HG03060 (cell line): ENCODE measurements at regions not wholly inside any gene's neighbourhood (a gene's known extent, or its start where the extent isn't known, plus 50 kb on each side); places are given as distances from the start of the nearest gene placed in this dataset.

Experiments used
- ATAC-seq: cut with Tn5 transposase; IDR thresholded peaks from one replicate; pipeline ENCODE4 v1.9.1; 2021; ENCODE audit warnings: low read depth, moderate number of reproducible peaks; ENCODE audit not compliant: unreplicated experiment

DNA sequence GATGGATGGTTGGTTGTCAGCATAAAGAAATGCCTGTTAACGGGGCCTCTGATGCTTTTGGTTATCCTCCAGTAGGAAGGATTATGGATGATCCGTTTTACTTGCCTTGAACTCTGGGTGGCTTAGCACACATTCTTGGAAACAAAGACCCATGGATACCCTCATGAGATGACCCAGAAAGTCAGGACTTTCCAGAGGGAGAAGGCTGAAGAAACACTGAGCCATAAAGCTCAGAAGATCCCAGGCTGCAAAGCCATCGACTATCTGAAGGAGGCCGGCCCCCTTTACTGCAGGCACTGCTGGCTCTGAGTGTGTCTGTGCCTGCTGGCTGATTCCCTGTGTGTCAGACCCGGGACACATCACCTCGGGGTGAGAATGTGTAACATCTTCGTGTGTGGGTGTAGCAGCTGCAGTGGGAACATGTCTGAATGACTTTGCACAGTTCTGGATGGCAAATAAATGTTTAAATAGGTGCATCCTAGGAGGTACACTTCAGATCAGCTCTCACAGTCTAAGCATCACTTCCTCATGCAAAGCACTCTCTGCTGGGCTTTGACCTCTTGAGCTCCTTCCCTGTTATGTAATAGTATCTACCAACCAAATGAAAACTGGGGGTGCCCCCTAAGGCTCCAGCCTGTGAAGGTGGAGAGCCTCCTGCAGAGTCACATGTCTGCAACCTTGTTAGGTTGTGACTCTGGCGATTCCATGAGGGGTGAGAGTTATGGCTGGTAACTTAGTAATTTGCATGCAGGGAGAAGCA is 1084.9 kb downstream of the TBC1D22A start:
- ATAC-seq, result no peak

DNA sequence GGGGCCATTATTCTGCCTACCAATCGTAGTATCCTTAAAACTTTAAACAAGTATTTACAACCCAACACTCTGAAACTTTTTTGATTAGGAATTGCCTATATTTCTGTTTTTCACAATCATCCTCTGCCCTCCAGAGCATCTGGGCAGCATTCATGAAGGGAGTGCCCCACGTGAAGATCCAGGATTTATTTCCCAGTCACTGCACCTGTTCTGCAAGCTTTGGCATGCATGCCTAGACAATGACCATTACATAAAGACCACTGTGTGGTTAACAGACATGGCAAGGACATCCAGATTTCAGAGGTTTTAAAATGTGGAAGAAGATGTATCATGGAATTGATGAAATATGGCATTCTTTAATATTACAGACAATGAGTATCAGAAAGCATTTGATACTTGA is 1083.8 kb downstream of the TBC1D22A start:
- ATAC-seq, result no peak

DNA sequence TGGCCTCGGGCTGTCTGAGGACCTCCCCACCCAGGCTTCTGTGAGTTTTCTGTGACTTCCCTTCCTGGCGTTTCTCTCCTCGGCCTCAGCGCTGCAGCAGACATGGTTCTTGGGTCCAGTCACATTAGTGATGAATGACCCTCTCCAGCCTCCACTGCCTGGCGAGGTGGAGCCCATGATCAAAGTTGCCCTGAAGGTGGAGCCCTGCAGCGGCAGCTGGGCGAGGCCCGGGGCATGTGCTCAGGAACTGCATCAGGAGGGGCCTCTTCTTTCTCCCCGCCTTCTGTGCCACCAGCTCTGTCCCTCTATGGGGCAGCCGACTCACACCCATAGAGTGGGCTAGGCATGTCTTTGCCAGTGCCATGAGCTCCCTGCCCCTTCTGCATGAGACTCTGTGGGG is 1079.7 kb downstream of the TBC1D22A start:
- no peak for ATAC-seq

DNA sequence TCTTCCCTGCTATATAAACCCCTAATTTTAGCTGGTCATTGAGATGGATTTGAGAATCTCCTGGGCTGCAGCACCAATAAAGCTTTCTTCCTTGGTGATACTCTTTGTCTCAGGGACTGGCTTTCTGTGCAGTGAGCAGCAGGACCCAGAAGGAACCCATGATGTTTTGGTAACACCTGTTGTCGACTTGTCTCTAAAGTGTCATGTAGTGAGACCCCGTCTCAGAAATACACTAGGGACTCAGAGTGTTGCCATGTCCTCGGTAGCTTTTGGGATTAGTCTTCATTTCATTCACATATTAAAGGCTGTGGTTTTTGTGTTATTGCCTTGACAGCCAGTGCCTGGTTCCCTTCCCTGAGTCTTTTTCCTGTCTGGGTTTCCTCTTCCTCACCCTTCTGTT is 1078.7 kb downstream of the TBC1D22A start:
- no peak for ATAC-seq

DNA sequence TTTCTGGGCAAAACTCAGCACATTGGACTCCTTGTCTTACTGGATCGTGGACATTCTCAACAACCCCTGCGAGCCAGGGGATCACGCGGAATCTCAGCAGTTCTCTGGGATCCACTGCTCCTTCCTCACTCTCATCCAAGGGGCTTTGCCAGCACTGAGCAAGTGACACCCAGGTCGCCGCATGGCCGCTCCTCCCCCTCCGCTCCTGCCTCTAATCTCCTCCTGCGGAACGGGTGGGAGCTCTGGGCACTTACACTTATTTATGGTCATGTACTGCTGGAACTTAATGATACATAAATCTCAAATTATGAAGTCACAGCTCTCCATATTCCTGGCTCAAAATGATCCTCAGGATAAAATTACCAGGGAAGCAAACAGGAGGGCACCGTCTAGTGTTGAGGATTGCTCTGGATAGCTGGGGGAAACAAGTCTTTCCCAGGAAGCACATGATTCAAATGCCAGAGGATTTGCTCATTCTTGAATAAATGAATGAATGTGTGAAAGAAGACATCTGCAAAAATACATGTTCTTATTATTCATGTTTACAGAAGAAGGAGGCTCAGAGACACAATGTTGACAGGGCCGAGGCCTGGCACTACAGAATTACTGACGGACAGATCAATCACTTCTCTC is 1077.3 kb downstream of the TBC1D22A start:
- no peak for ATAC-seq

DNA sequence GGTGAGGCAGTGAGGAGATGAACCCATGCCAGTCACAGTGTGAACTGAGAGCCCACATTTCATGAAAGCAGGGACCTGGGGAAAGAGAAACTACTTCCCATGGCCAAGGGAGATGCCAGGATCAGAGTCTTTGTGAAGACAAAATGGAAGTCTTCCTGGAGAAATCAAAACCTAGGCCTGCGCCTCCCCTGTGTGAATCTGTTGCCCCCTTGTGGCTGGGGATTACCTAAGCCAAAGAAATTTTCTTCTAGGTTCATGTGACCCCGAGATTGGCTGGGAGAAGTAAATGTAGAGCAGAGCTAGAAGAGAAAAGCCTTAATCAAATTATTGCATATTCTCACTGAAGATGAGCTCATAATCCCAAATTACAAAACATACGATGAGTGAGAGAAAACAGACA is 1075.3 kb downstream of the TBC1D22A start:
- ATAC-seq, result no peak

DNA sequence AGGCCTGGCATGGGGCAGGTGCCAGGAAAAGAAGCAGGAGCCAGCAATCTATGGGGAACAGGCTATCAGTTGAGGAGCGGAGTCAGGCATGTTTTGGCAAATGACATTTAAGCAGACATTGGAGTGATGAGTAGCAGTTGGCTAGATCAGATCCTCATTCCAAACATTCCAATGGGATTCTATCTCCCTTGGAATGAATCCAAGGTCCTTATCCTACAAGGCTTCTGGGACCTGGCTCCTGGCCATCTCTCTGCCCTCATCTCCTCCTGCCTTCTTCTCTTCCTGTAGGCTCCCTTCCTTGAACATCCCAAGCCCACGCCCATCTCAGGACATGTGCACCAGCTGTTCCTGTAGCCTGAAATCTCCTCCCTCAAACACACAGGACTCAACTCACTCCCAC is 1074.5 kb downstream of the TBC1D22A start:
- no peak for ATAC-seq

DNA sequence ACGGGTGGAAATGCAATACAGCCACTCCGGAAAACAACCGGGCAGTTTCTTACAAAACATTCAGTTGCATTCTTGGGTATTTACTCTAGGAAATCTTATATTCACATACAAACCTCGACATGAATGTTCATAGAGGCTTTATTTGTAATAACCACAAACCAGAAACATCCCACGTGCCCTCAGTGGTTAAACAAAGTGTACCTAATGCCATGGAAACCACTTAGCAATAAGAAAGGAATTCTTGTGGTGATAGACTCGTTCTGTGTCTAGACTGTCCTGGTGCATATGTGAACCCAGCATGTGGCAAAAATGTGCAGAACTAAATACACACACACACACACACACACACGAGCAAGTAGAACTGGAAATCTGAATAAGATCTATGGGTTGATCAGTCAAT is 1073.3 kb downstream of the TBC1D22A start:
- ATAC-seq, result no peak

DNA sequence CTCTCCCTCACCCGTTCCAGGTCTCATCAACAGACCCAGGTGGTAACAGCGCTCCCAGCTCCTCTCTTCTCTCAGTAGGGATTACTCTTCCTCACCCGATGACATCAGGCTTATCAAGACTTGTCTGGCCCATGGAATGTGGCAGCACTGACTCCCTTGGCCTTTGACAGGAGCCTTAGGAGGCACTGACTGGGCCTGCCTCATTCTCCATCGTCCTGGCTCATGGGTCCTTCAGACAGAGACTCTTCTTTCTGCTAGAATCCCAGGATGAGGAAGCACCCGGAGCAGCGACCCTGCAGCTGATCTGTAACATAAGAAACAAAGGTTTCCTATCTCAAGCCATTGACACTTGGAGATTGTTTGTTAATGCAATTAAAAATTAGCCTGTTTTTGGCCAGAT is 1063.6 kb downstream of the TBC1D22A start:
- ATAC-seq, result no peak

DNA sequence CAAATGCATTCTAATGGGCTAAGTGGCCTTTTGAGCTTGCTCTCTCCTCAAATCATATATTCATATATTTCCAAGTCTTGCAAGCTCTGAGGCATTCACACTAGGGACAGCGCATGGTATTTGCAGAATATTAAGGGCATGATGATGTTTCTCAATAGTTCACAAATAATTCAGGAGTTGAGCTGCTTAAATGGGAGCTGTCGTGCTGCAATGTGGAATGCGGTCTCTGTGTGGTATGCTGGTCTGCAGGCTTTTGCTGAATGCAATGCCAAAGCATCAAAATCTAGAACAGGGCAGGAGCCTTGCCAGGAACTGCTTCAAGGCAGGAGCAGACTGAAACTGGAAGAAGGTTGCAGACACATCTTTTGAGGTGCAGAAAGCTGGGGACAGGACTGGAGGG is 1060.0 kb downstream of the TBC1D22A start:
- no peak for ATAC-seq

DNA sequence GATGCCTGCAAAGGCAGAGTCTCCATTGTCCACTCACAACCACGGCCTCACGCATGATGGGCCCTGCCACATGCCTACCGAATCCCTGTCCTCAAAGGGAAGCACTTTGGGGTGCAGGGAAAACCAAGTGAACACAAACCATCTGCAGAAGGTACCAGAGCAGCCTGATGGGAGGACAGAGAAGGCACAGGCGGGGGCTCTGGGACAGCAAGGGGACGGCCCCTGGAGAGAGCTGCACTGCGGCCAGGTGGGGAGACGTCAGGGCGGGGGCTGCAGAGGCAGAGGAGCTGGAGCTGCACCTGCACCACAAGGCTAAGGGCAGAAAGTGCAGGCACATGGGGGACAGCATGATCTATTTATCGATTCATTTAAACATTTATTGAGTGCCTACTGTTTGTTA is 1056.0 kb downstream of the TBC1D22A start:
- ATAC-seq, result no peak

DNA sequence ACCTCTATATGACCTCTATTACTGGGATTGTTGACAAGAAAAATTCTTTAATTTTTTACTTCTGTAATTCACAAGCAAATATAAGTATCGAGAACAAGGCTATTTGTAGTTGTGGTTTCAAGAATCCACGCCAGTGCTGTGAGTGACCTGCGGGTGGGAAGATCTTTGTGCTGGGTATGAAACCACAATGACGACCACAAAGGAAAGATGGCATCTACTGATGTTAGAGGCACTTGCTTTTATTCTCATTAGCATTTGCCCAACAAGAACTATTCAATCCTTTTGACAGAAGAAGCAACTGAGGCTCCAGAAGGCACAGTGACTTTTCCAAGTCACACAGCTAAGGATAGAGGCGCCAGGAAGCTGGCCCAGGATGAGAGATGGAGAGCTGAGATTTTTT is 1054.9 kb downstream of the TBC1D22A start:
- ATAC-seq, result no peak

DNA sequence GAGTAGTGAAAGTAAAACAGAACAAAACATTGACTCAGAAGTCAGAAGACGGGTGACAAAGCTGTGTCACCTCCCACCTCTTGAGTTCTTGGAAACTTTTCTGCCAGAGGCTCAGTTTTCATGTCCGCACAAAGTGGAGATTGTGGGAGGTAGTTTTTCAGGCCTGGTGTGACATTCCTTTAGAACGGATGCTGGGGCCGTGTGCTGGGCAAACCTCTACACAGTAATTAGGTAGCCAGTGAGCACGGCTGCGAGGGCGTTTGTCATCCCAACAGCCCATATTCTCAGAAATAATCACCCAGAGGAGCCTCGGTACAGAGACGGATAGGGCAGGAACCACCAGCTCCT is 1054.4 kb downstream of the TBC1D22A start:
- ATAC-seq, result no peak

DNA sequence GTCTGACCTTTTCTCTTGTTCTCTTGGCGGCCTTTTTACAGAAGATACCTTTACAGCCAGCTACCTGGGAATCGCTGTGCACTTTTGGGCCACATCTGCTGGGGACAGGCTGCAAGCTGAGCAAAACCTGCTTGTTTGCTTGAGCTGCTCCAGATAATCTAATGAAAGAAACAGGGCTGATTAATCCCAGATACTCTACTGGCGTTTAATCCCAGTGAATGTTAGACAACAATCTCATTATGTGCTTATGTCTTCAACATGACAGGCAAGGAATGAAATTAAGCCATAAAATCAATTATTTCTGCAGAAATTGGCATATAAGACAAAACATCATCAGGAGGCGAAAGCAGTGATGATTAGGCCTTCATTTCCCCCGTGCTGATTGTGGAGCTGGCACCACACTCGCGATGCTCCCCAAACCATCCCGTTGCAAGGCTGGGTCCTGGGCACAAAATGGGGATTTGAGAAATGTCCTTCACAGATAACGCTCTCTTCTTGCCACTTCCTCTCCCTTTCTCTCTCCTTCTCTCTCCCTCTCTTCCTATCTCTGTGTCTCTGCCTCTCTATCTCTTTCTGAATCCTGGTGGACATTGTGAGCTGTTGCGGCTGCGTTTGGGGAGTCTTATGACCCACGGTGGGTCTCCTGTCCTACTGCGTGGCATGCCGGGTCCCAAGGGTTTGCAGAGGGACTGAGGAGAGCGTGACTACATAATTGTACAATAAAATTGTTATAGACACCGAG is 1053.8 kb downstream of the TBC1D22A start:
- no peak for ATAC-seq

DNA sequence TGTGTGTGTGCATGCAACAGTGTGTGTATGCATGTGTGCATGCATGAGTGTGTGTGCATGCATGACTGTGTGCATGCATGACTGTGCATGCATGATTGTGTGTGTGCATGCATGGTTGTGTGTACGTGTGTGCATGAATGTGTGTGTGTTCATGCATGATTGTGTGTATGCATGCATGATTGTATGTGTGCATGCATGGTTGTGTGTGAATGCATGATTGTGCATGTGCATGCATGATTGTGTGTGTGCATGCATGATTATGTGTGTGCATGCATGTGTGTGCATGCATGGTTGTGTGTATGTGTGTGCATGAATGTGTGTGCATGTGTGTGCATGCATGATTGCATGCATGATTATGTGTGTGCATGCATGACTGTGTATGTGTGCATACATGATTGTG is 1052.0 kb downstream of the TBC1D22A start:
- no peak for ATAC-seq

DNA sequence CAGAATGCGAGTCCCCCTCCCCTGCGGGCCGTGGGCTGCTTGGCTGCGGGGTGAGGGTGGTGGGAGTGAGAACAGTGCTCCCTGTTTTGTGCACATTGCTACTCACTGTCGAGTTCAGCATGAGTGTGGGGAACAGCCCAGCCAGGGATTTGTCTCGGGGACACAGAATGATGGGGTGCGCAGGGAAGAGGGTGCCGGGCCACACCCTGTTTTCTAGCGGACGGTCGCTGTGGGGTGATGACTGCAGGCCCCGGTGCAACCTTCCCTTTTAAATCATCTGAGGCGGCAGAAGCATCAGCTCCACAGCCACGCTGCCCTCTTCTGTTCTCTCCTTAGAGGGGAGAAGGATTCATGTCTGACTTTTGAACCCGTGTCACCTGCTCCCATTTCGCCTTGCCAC is 1051.2 kb downstream of the TBC1D22A start:
- ATAC-seq, result no peak

DNA sequence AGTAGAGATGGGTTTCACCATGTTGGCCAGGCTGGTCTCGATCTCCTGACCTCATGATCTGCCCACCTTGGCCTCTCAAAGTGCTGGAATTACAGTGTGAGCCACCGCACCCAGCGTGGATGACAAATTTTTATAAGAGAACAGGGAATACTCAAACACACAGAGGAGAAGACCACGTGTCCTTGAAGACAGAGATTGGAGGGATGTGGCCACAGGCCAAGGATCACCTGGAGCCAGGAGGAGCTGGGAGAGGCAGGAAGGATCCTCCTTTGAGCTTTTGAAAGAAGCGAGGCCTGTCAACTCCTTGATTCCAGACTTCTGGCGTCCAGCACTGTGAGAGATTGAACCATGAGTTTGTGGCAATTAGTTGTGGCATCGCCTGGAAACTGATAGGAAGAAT is 1049.5 kb downstream of the TBC1D22A start:
- no peak for ATAC-seq

DNA sequence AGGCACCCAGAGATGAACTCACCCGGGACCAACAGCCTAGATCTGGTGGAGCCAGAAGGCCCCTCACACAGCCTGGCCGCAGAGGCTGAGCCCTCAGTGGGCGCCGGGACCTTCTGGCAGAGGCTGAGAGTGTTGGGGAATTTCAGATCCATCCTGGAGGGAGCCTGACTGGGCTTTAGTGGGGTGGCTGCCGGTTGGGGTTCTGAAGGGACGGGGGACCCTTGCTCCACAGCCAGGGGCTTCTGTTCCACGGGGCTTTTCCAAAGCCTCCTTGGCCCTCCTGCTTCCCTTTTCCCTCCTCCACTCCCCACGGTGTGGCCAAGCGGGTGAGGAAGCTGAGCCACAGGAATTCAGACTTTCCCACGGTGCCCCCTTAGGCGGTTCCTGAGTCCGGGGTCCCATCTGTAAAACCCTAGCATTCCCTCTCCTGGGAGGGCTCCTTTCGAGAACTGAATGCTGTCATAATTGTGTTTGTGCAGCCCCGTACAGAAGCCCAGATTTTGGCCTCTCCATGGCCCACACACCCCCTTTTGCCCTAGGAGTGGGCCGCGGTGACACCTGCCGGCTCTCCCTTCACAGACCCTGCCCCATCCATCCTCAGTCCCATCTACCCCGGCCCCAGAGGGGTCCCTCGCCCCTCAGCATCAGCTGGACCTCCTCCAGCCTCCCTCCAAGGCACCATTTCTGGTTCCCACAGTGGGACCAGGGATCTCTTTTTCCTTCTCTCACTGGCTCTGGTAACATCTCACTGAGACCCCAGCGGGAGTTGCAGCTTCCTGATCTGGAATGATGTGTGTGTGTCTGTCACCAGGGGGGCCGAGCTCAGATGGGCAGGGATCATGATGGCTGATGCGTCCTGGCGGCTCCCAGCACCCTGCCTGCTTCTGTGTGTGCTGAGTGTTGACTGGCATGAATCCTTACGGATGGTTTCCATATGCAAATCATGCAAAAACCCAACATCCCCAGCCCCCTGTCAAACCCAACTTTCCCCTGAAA is 1048.4 kb downstream of the TBC1D22A start:
- no peak for ATAC-seq

DNA sequence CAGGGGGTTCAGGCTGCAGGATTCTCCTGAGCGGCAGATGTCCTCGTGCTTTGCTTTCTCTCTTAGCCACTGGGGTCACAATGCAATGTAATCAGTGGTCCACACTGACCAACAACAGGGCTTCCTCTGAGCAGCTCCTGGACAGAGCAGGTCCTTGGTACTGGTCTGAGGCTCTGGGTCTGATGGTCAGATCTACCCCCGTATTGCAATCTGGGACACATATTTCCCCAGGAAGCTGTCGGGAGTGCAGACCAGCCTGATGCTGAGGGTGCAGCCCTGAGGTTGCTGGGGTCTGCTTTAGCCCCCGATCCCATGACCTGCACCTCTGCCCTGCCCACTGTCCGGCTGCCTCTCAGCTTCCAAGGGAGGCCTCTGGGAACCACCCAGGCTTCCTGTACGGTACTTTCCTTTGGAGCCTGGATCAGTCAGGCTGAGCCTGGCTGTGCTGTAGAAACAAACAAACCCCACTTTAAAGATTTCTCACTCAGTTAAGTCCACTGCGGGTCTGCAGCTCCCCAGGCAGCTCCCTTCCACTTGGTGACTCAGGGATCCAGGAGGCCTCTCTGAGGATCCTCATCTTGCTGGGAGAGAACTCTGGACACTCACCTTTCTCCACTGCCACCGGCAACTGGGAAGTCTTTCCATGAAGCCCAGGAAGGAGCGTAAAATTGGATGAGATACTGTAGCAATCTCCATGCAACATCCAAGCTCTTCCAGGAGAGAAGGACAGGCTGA is 1046.6 kb downstream of the TBC1D22A start:
- no peak for ATAC-seq

DNA sequence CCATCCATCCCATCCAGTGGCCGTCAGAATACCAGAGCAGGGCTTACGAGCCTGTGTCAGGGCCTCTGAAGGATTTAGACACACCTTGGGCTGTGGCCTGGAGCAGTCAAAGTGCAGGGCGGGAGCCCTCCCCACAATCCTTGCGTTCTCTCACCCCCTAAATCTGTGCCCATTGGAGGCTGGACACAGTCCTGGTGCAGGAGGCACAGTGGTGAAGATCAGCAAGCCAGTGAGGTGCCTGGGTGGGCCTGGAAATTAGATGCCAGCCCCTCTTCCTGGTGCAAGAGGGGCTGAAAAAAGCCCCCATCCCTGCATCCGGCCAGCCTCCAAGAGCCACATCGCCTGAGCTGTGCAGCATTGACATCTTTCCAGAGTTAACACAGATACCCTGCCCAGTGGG is 1045.8 kb downstream of the TBC1D22A start:
- ATAC-seq, result no peak
